OCI-LY3 (cell line): ENCODE measurements at regions not wholly inside any gene's neighbourhood (a gene's known extent, or its start where the extent isn't known, plus 50 kb on each side); places are given as distances from the start of the nearest gene placed in this dataset.

Experiments used
- CTCF ChIP-seq: fragments of 200-600, 300-600 bp; sonication (generic); IDR thresholded peaks from 2 replicates; pipeline ENCODE4 v1.5.1; 2014; ENCODE audit warnings: antibody characterized with exemption, low read length, low read depth
- EZH2phosphoT487 ChIP-seq: fragments of 200-600 bp; shearing (Covaris generic); IDR thresholded peaks from 2 replicates; pipeline ENCODE4 v1.6.1; 2018; ENCODE audit warnings: antibody characterized with exemption, mixed run types, low read depth

DNA sequence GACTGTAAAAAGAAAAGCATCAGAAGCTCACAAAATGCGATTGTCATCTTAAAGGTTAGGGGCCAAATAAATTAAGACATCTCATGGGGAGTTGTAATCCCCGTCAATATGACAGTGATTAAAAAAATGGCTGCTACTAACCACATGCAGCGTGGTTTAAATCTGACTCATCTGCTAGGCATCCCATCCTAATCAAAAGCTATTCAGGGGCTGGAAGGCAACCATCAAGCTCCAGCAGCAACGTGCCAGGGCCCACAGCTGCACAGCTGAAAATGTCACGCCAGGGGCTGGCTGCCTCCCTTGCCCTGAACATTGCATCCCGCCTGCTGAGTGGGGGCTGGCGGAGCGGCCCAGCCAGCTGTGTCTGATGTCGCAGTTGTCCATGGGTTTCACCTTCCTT is 66.3 kb upstream of the FRMD4A start:
- TF ChIP-seq CTCF = no peak
- no peak for TF ChIP-seq EZH2phosphoT487
